Neural cell (in vitro differentiated cells): ENCODE measurements at regions not wholly inside any gene's neighbourhood (a gene's known extent, or its start where the extent isn't known, plus 50 kb on each side); places are given as distances from the start of the nearest gene placed in this dataset.

ENCODE experiments used
- H2AFZ ChIP-seq: fragments of 200-600, 300-800 bp; sonication (generic), shearing (Covaris generic); 2 replicates; pipeline ENCODE4 v1.6.0; 2014; ENCODE audit warnings: low read depth, mild to moderate bottlenecking, antibody characterized with exemption, low read length, moderate library complexity
- H3F3A ChIP-seq: fragments of 200-600 bp; shearing (Covaris generic); 2 replicates; pipeline ENCODE4 v1.6.1; 2016; ENCODE audit warnings: mild to moderate bottlenecking, moderate library complexity, mixed read lengths, antibody characterized with exemption, low read length; ENCODE audit not compliant: insufficient read depth, poor library complexity, severe bottlenecking
- H3K27ac ChIP-seq: fragments of 200-600, 300-800 bp; sonication (generic), shearing (Covaris generic); 2 replicates; pipeline ENCODE4 v1.5.1; 2014; ENCODE audit warnings: mild to moderate bottlenecking, low read length, moderate library complexity
- H3K27me3 ChIP-seq: fragments of 300-800, 200-600 bp; sonication (generic), shearing (Covaris generic); 2 replicates; pipeline ENCODE4 v1.6.0; 2014; ENCODE audit warnings: mild to moderate bottlenecking, low read depth, low read length, moderate library complexity; ENCODE audit not compliant: insufficient read depth
- H3K36me3 ChIP-seq: fragments of 300-800, 200-600 bp; sonication (generic), shearing (Covaris generic); 2 replicates; pipeline ENCODE4 v1.5.1; 2014; ENCODE audit warnings: mild to moderate bottlenecking, antibody characterized with exemption, low read length, moderate library complexity; ENCODE audit not compliant: insufficient read depth
- H3K4me2 ChIP-seq: fragments of 300-800, 200-600 bp; sonication (generic), shearing (Covaris generic); 2 replicates; pipeline ENCODE4 v1.6.0; 2014; ENCODE audit warnings: mild to moderate bottlenecking, low read length
- H3K4me3 ChIP-seq: fragments of 300-800, 200-600 bp; sonication (generic), shearing (Covaris generic); 2 replicates; pipeline ENCODE4 v1.5.1; 2014; ENCODE audit warnings: mild to moderate bottlenecking, low read length, moderate library complexity
- H3K79me2 ChIP-seq: fragments of 200-600 bp; shearing (Covaris generic); replicated peaks from 2 replicates; pipeline ENCODE4 v1.6.0; 2014; ENCODE audit warnings: mild to moderate bottlenecking, low read length, moderate library complexity; ENCODE audit not compliant: insufficient read depth
- H3K9ac ChIP-seq: fragments of 300-800, 200-600 bp; sonication (generic), shearing (Covaris generic); 2 replicates; pipeline ENCODE4 v1.6.1; 2016; ENCODE audit warnings: mild to moderate bottlenecking, low read length, mixed read lengths
- H3K9me2 ChIP-seq: fragments of 200-600 bp; shearing (Covaris generic); 2 replicates; pipeline ENCODE4 v1.6.1; 2016; ENCODE audit warnings: mild to moderate bottlenecking, low read length, mixed read lengths; ENCODE audit not compliant: insufficient read depth
- H3K9me3 ChIP-seq: fragments of 200-600, 300-800 bp; sonication (generic), shearing (Covaris generic); 2 replicates; pipeline ENCODE4 v1.6.1; 2016; ENCODE audit warnings: mild to moderate bottlenecking, mixed run types, low read length, moderate library complexity, mixed read lengths
- H4K20me1 ChIP-seq: fragments of 200-600 bp; shearing (Covaris generic); 2 replicates; pipeline ENCODE4 v1.6.1; 2016; ENCODE audit warnings: mild to moderate bottlenecking, mixed run types; ENCODE audit not compliant: insufficient read depth
- CTCF ChIP-seq: fragments of 450-650 bp; IDR thresholded peaks from 2 replicates; pipeline ENCODE4 v1.5.1; 2014; ENCODE audit warnings: antibody characterized with exemption, mild to moderate bottlenecking, moderate library complexity; ENCODE audit not compliant: poor library complexity, severe bottlenecking
- EP300 ChIP-seq: fragments of 450-650 bp; conservative IDR thresholded peaks from 2 replicates; pipeline ENCODE4 v1.6.1; 2014; ENCODE audit warnings: antibody characterized with exemption, mild to moderate bottlenecking, moderate library complexity; ENCODE audit not compliant: poor library complexity, severe bottlenecking
- EZH2 ChIP-seq: fragments of 200-600, 300-800 bp; shearing (Covaris generic), sonication (generic); IDR thresholded peaks from 2 replicates; pipeline ENCODE4 v1.6.1; 2014; ENCODE audit warnings: antibody characterized with exemption, low read length, borderline replicate concordance, mild to moderate bottlenecking; ENCODE audit not compliant: insufficient read depth, poor library complexity, severe bottlenecking
- MXI1 ChIP-seq: fragments of 450-650 bp; conservative IDR thresholded peaks from 2 replicates; pipeline ENCODE4 v1.6.1; 2014; ENCODE audit warnings: antibody characterized with exemption, mild to moderate bottlenecking; ENCODE audit not compliant: poor library complexity, severe bottlenecking
- POLR2AphosphoS5 ChIP-seq: IDR thresholded peaks from 2 replicates; pipeline ENCODE4 v1.6.1; 2012
- RAD21 ChIP-seq: fragments of 450-650 bp; conservative IDR thresholded peaks from 2 replicates; pipeline ENCODE4 v1.6.1; 2014; ENCODE audit warnings: antibody characterized with exemption, mild to moderate bottlenecking, moderate library complexity
- REST ChIP-seq: IDR thresholded peaks from 2 replicates; pipeline ENCODE4 v1.6.1; 2012; ENCODE audit warnings: borderline replicate concordance
- SMC3 ChIP-seq: fragments of 450-650 bp; conservative IDR thresholded peaks from 2 replicates; pipeline ENCODE4 v1.6.1; 2014; ENCODE audit warnings: antibody characterized with exemption, mild to moderate bottlenecking, moderate library complexity; ENCODE audit not compliant: poor library complexity
- TAF1 ChIP-seq: IDR thresholded peaks from 2 replicates; pipeline ENCODE4 v1.6.1; 2012; ENCODE audit warnings: low read depth

- no peaks in the 10 kb centered on the region for H3K79me2 ChIP-seq
- no peaks in the 10 kb centered on the region for H3K36me3 ChIP-seq
- no peaks in the 10 kb centered on the region for H3K27me3 ChIP-seq
- H3K9ac ChIP-seq: no peak overlapping the region
- H3K9me3 ChIP-seq: no peaks in the 10 kb centered on the region
- H3F3A ChIP-seq: no peaks in the 10 kb centered on the region
- TF ChIP-seq REST (no peak), RAD21 (no peak), MXI1 (no peak), TAF1 (no peak), EZH2 (no peak), EP300 (no peak), SMC3 (no peak), CTCF (no peak), POLR2AphosphoS5 (no peak)
- H4K20me1 ChIP-seq: no peaks in the 10 kb centered on the region
- H3K4me2 ChIP-seq: no peak overlapping the region
- H3K27ac ChIP-seq: no peak overlapping the region
- H2AFZ ChIP-seq: no peak overlapping the region
- H3K9me2 ChIP-seq: no peaks in the 10 kb centered on the region
- H3K4me3 ChIP-seq: no peak overlapping the region
Observed at GRCh38 chr2:4417771-4418170, 714.4 kb downstream of the DCDC2C start.

- H4K20me1 ChIP-seq: no peaks in the 10 kb centered on the region
- no peak overlapping the region for H2AFZ ChIP-seq
- no peaks in the 10 kb centered on the region for H3F3A ChIP-seq
- H3K27me3 ChIP-seq: no peaks in the 10 kb centered on the region
- no peaks in the 10 kb centered on the region for H3K9me2 ChIP-seq
- H3K79me2 ChIP-seq: no peaks in the 10 kb centered on the region
- TF ChIP-seq EZH2: no peak
- TF ChIP-seq EP300: no peak
- no peak for TF ChIP-seq TAF1
- no peak for TF ChIP-seq REST
- TF ChIP-seq CTCF: no peak
- TF ChIP-seq POLR2AphosphoS5: no peak
- no peak for TF ChIP-seq MXI1
- TF ChIP-seq SMC3: no peak
- TF ChIP-seq RAD21: no peak
- H3K9me3 ChIP-seq: no peaks in the 10 kb centered on the region
- no peak overlapping the region for H3K27ac ChIP-seq
- H3K9ac ChIP-seq: no peak overlapping the region
- no peak overlapping the region for H3K4me3 ChIP-seq
- no peak overlapping the region for H3K4me2 ChIP-seq
- H3K36me3 ChIP-seq: no peaks in the 10 kb centered on the region
Observed at GRCh38 chr2:4420032-4420431, 716.7 kb downstream of the DCDC2C start.
